SK-N-SH treated with all-trans-retinoic acid at 6 μM for 48 hours (cell line): ENCODE measurements at regions not wholly inside any gene's neighbourhood (a gene's known extent, or its start where the extent isn't known, plus 50 kb on each side); places are given as distances from the start of the nearest gene placed in this dataset.

Source experiments
- OSR1 ChIP-seq: fragments of 250-450 bp; sonication (Bioruptor Pico); IDR thresholded peaks from 2 replicates; pipeline ENCODE4 v1.8.0; 2022; ENCODE audit warnings: moderate library complexity, mild to moderate bottlenecking, inconsistent platforms
- PATZ1 ChIP-seq: fragments of 250-450 bp; sonication (Bioruptor Pico); IDR thresholded peaks from 2 replicates; pipeline ENCODE4 v1.8.0; 2020; ENCODE audit warnings: mild to moderate bottlenecking, moderate library complexity, borderline replicate concordance
- POU6F1 ChIP-seq: fragments of 250-450 bp; sonication (Bioruptor Pico); IDR thresholded peaks from 2 replicates; pipeline ENCODE4 v1.8.0; 2021; ENCODE audit warnings: low read depth, mild to moderate bottlenecking, moderate library complexity, borderline replicate concordance
- RARB ChIP-seq: fragments of 250-450 bp; sonication (Bioruptor Pico); IDR thresholded peaks from 2 replicates; pipeline ENCODE4 v1.8.0; 2021; ENCODE audit warnings: mild to moderate bottlenecking, moderate library complexity
- TCF4 ChIP-seq: fragments of 250-450 bp; sonication (Bioruptor Pico); IDR thresholded peaks from 2 replicates; pipeline ENCODE4 v1.8.0; 2021; ENCODE audit warnings: mild to moderate bottlenecking, moderate library complexity, borderline replicate concordance
- TSHZ2 ChIP-seq: fragments of 250-450 bp; sonication (Bioruptor Pico); IDR thresholded peaks from 2 replicates; pipeline ENCODE4 v1.5.0; 2020; ENCODE audit warnings: mild to moderate bottlenecking, moderate library complexity

GRCh38 chr7:142375710-142376313 lies 118.0 kb upstream of the PRSS58 start:
- TF ChIP-seq POU6F1 (CRISPR knock-in tag) = no peak
- no peak for TF ChIP-seq PATZ1 (CRISPR knock-in tag)
- TF ChIP-seq TSHZ2 (CRISPR knock-in tag) = no peak
- no peak for TF ChIP-seq OSR1
- TF ChIP-seq RARB (CRISPR knock-in tag) = no peak
- TF ChIP-seq TCF4 (CRISPR knock-in tag) = no peak
